CD1c-positive myeloid dendritic cell (primary cell): ENCODE measurements at regions not wholly inside any gene's neighbourhood (a gene's known extent, or its start where the extent isn't known, plus 50 kb on each side); places are given as distances from the start of the nearest gene placed in this dataset.

ENCODE experiments used
- DNase-seq: peaks from one replicate; pipeline ENCODE4 v3.0.0-alpha.2; 2016; ENCODE audit errors: extremely low spot score

- no peak for DNase-seq
Measured at GRCh38 chr12:66852091-66852490, 173.2 kb upstream of the GRIP1 start.

- DNase-seq = no peak
Measured at GRCh38 chr12:66852765-66853164, 173.9 kb upstream of the GRIP1 start.

GRCh38 chr12:66859751-66860440 is 181.0 kb upstream of the GRIP1 start:
- no peak for DNase-seq

- DNase-seq = peak; percentile 59
Measured at GRCh38 chr12:66860752-66861750, 182.2 kb upstream of the GRIP1 start.

- DNase-seq = no peak
Measured at GRCh38 chr12:66862356-66862985, 183.6 kb upstream of the GRIP1 start.

GRCh38 chr12:66863276-66863675 is 184.4 kb upstream of the GRIP1 start:
- no peak for DNase-seq

- no peak for DNase-seq
Measured at GRCh38 chr12:66877925-66878324, 199.0 kb upstream of the GRIP1 start.

- no peak for DNase-seq
Measured at GRCh38 chr12:66879409-66879808, 200.5 kb upstream of the GRIP1 start.

- DNase-seq = no peak
Measured at GRCh38 chr12:66881386-66881785, 202.5 kb upstream of the GRIP1 start.

- DNase-seq = no peak
Measured at GRCh38 chr12:66884091-66884490, 205.2 kb upstream of the GRIP1 start.

- no peak for DNase-seq
Measured at GRCh38 chr12:66885115-66885875, 206.4 kb upstream of the GRIP1 start.

GRCh38 chr12:66896797-66897196 is 217.9 kb upstream of the GRIP1 start:
- DNase-seq = no peak

GRCh38 chr12:66898700-66899469 is 220.0 kb upstream of the GRIP1 start:
- DNase-seq = no peak

- no peak for DNase-seq
Measured at GRCh38 chr12:66899588-66899987, 220.7 kb upstream of the GRIP1 start.

- no peak for DNase-seq
Measured at GRCh38 chr12:66900616-66901015, 221.7 kb upstream of the GRIP1 start.

- DNase-seq = no peak
Measured at GRCh38 chr12:66901138-66901932, 222.5 kb upstream of the GRIP1 start.

- no peak for DNase-seq
Measured at GRCh38 chr12:66902020-66902419, 223.1 kb upstream of the GRIP1 start.

GRCh38 chr12:66903782-66904396 is 225.0 kb upstream of the GRIP1 start:
- DNase-seq = no peak

GRCh38 chr12:66905201-66905600 is 226.3 kb upstream of the GRIP1 start:
- no peak for DNase-seq
